ENCODE measurements at regions not wholly inside any gene's neighbourhood (a gene's known extent, or its start where the extent isn't known, plus 50 kb on each side); places are given as distances from the start of the nearest gene placed in this dataset.
"Not testable (repeated sequence)": the region's sequence is repeated elsewhere in the genome, so short reads cannot be mapped to it uniquely, and the experiment has no call there.

DNA sequence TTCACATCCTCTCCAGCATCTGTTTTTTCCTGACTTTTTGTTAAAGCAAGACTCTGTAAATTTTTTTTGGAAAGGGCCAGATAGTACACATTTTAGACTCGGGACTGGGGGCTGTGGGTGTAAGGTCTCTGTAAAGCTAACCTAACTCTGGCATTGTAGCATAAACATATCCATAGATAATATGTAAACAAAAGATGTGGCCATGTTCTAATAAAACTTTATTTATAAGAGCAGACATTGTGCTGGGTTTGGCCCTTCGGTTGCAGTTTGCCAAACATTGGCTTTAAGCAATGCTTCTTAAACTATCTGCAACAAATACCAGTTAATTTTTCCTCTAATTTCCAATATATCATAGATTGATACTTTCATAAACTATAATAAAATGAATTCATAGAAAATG is 605.2 kb downstream of the EBF1 start:
- no peak for DNase-seq (ENCODE audit: low spot score, unreplicated experiment)
- Mint-ChIP-seq H3K27me3 (peaks cover 11% of the 10 kb centered on the region), H3K9me3 (ENCODE audit: low read depth) (no peaks in the 10 kb centered on the region), H3K4me3 (ENCODE audit: low read depth) (no peak overlapping the region), H3K36me3 (ENCODE audit: insufficient read depth) (no peaks in the 10 kb centered on the region), H3K4me1 (ENCODE audit: low read depth) (no peaks in the 10 kb centered on the region), H3K27ac (no peak overlapping the region)
- TF ChIP-seq CTCF (IDR thresholded peaks at IDR 0.05; ENCODE audit: unreplicated experiment) = no peak

DNA sequence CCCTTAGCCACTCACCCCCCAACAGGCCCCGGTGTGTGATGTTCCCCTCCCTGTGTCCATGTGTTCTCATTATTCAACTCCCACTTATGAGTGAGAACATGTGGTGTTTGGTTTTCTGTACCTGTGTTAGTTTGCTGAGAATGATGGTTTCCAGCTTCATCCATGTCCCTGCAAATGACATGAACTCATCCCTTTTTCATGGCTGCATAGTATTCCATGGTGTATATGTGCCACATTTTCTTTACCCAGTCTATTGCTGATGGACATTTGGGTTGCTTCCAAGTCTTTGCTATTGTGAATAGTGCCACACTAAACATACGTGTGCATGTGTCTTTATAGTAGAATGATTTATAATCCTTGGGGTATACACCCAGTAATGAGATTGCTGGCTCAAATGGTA is 605.7 kb downstream of the EBF1 start:
- not testable (repeated sequence) for H3K27ac Mint-ChIP-seq; H3K9me3 Mint-ChIP-seq (ENCODE audit: low read depth); H3K4me1 Mint-ChIP-seq (ENCODE audit: low read depth); H3K4me3 Mint-ChIP-seq (ENCODE audit: low read depth); H3K36me3 Mint-ChIP-seq (ENCODE audit: insufficient read depth); DNase-seq (ENCODE audit: low spot score, unreplicated experiment)
- peaks cover 10% of the 10 kb centered on the region for H3K27me3 Mint-ChIP-seq

GRCh38 chr5:158492841-158493242 is 606.9 kb downstream of the EBF1 start:
- peaks cover 2% of the 10 kb centered on the region for H3K4me1 Mint-ChIP-seq (ENCODE audit: low read depth)
- peaks cover 11% of the 10 kb centered on the region for H3K27me3 Mint-ChIP-seq
- no peaks in the 10 kb centered on the region for H3K9me3 Mint-ChIP-seq (ENCODE audit: low read depth)
- H3K36me3 Mint-ChIP-seq (ENCODE audit: insufficient read depth) = no peaks in the 10 kb centered on the region
- H3K4me3 Mint-ChIP-seq (ENCODE audit: low read depth) = no peak overlapping the region
- DNase-seq (ENCODE audit: low spot score, unreplicated experiment) = no peak
- no peak for TF ChIP-seq CTCF (IDR thresholded peaks at IDR 0.05; ENCODE audit: unreplicated experiment)
- H3K27ac Mint-ChIP-seq = no peak overlapping the region

- H3K4me3 Mint-ChIP-seq (ENCODE audit: low read depth) = no peak overlapping the region
- H3K27me3 Mint-ChIP-seq = peaks cover 11% of the 10 kb centered on the region
- H3K4me1 Mint-ChIP-seq (ENCODE audit: low read depth) = peaks cover 2% of the 10 kb centered on the region
- H3K36me3 Mint-ChIP-seq (ENCODE audit: insufficient read depth) = no peaks in the 10 kb centered on the region
- no peaks in the 10 kb centered on the region for H3K9me3 Mint-ChIP-seq (ENCODE audit: low read depth)
- no peak for DNase-seq (ENCODE audit: low spot score, unreplicated experiment)
- H3K27ac Mint-ChIP-seq = no peak overlapping the region
- no peak for TF ChIP-seq CTCF (IDR thresholded peaks at IDR 0.05; ENCODE audit: unreplicated experiment)
Measured at GRCh38 chr5:158492136-158492535, 607.6 kb downstream of the EBF1 start.

DNA sequence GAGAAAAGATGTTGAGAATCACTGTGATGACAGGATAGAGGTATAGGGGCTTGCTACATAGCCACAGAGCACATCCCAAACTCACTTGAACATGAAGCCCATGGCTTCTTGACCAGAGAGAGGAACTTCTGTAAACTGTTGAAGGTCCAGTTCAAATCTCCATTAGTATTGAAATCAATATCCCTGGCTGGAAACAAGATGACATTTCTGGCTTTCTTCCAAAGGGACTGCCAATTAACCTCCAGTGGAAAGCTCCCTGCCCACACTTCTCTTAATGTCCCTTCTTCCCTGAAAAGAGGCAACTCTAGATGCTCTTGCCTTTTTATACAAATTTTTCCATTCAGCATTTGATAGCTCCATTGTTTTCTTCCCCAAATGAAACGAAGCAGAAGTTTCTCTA is 612.1 kb downstream of the EBF1 start:
- H3K4me1 Mint-ChIP-seq (ENCODE audit: low read depth) = peaks cover 15% of the 10 kb centered on the region
- no peak overlapping the region for H3K4me3 Mint-ChIP-seq (ENCODE audit: low read depth)
- peaks cover 4% of the 10 kb centered on the region for H3K9me3 Mint-ChIP-seq (ENCODE audit: low read depth)
- H3K36me3 Mint-ChIP-seq (ENCODE audit: insufficient read depth) = no peaks in the 10 kb centered on the region
- H3K27me3 Mint-ChIP-seq = peaks cover 10% of the 10 kb centered on the region
- no peak for TF ChIP-seq CTCF (IDR thresholded peaks at IDR 0.05; ENCODE audit: unreplicated experiment)
- no peak overlapping the region for H3K27ac Mint-ChIP-seq
- no peak for DNase-seq (ENCODE audit: low spot score, unreplicated experiment)

- peaks cover 4% of the 10 kb centered on the region for H3K9me3 Mint-ChIP-seq (ENCODE audit: low read depth)
- peaks cover 17% of the 10 kb centered on the region for H3K4me1 Mint-ChIP-seq (ENCODE audit: low read depth)
- H3K4me3 Mint-ChIP-seq (ENCODE audit: low read depth) = no peak overlapping the region
- H3K27me3 Mint-ChIP-seq = peaks cover 10% of the 10 kb centered on the region
- no peak overlapping the region for H3K27ac Mint-ChIP-seq
- TF ChIP-seq CTCF (IDR thresholded peaks at IDR 0.05; ENCODE audit: unreplicated experiment) = no peak
- no peaks in the 10 kb centered on the region for H3K36me3 Mint-ChIP-seq (ENCODE audit: insufficient read depth)
- DNase-seq (ENCODE audit: low spot score, unreplicated experiment) = no peak
Measured at GRCh38 chr5:158487156-158487555, 612.6 kb downstream of the EBF1 start.
